Natural killer cell (primary cell): ENCODE measurements at regions not wholly inside any gene's neighbourhood (a gene's known extent, or its start where the extent isn't known, plus 50 kb on each side); places are given as distances from the start of the nearest gene placed in this dataset.

Source experiments
- ATAC-seq, 3 donors: fragments of 150-1000 bp in 2 of 3; fragments of 200-7000 bp in 1 of 3; cut with Tn5 transposase; 1 replicate in 1 of 3; 2 replicates in 2 of 3; pipeline ENCODE4 v1.10.0; 2021; ENCODE audit warnings: mild to moderate bottlenecking in 2 of 3, moderate library complexity in 2 of 3
- DNase-seq, 2 donors: peaks; one replicate each; pipeline versions ENCODE4 v3.0.0 to v3.0.0-alpha.2; 2013 to 2021; ENCODE audit warnings: mixed read lengths in 1 of 2
- H3K27ac ChIP-seq: one replicate; pipeline ENCODE4 v1.5.1; 2013; ENCODE audit warnings: mild to moderate bottlenecking, low read length
- H3K27me3 ChIP-seq: one replicate; pipeline ENCODE4 v1.6.1; 2013; ENCODE audit warnings: low read length; ENCODE audit not compliant: control insufficient read depth, insufficient read depth
- H3K36me3 ChIP-seq: one replicate; pipeline ENCODE4 v1.6.1; 2013; ENCODE audit warnings: low read length; ENCODE audit not compliant: control insufficient read depth, insufficient read depth
- H3K4me1 ChIP-seq: one replicate; pipeline ENCODE4 v1.6.1; 2013; ENCODE audit warnings: low read length; ENCODE audit not compliant: control insufficient read depth, insufficient read depth
- H3K4me3 ChIP-seq: one replicate; pipeline ENCODE4 v1.5.1; 2013; ENCODE audit warnings: low read length
- H3K9me3 ChIP-seq: one replicate; pipeline ENCODE4 v1.6.1; 2013; ENCODE audit warnings: low read length; ENCODE audit not compliant: control insufficient read depth, insufficient read depth
- H3K27ac Mint-ChIP-seq, 2 donors: one replicate each; pipeline ENCODE4 v1.8.0; 2022; ENCODE audit warnings: mild to moderate bottlenecking in 2 of 2, mixed read lengths in 2 of 2, moderate library complexity in 1 of 2
- H3K27me3 Mint-ChIP-seq, 2 donors: one replicate each; pipeline ENCODE4 v1.8.0; 2022; ENCODE audit warnings: low read depth in 2 of 2, mixed read lengths in 2 of 2
- H3K36me3 Mint-ChIP-seq: one replicate; pipeline ENCODE4 v1.8.0; 2022; ENCODE audit warnings: mixed read lengths
- H3K4me1 Mint-ChIP-seq, 2 donors: one replicate each; pipeline ENCODE4 v1.8.0; 2022; ENCODE audit warnings: mixed read lengths in 2 of 2
- H3K4me3 Mint-ChIP-seq: one replicate; pipeline ENCODE4 v1.8.0; 2022; ENCODE audit warnings: mild to moderate bottlenecking, moderate library complexity, mixed read lengths
- H3K9me3 Mint-ChIP-seq, 2 donors: one replicate each; pipeline ENCODE4 v1.8.0; 2022; ENCODE audit warnings: mixed read lengths in 2 of 2
- WGBS: methylation state at CpG from one replicate; pipeline ENCODE4 v1.1.7; 2013; ENCODE audit warnings: missing lambda C conversion rate; ENCODE audit not compliant: insufficient coverage; 5-methylcytosine and 5-hydroxymethylcytosine counted together
- intact Hi-C: fragments of 100-400 bp; cut with micrococcal nuclease; formaldehyde crosslinking; loops from one replicate; pipeline ENCODE4 v1.14.2; 2022
- TF ChIP-seq, protein P1 (sequence below): fragments of 200-600 bp; IDR thresholded peaks from one replicate; pipeline ENCODE4 v1.8.0; 2022; ENCODE audit warnings: antibody characterized with exemption

DNA sequence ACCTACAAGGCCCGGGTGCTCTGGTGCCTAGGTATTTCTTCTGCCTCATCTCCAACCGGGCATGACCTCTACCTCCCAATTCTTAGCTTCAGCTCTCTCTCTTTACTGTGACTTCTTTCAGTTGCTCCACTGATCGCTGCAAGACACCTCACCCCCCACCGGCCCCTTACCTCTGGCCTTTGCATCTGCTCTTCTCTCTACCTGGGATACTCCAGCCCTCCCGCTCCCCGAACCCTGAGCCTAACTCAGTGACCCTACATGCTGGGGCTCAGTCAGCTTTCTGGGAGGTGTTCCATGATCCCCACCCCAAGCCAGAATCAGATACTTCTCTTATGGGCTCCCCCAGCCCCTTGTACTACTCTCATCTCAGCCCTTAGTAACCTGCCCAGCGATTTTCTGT lies 99.6 kb downstream of the EFNB1 start:
- Histone ChIP-seq H3K4me3 (no peak overlapping the region), H3K27ac (no peak overlapping the region), H3K36me3 (no peaks in the 10 kb centered on the region), H3K27me3 (no peaks in the 10 kb centered on the region), H3K9me3 (no peaks in the 10 kb centered on the region), H3K4me1 (peaks cover 5% of the 10 kb centered on the region)
- Mint-ChIP-seq H3K9me3 (no peaks in the 10 kb centered on the region), H3K36me3 (no peaks in the 10 kb centered on the region), H3K4me3 (no peak overlapping the region), H3K27me3 (no peaks in the 10 kb centered on the region), H3K4me1 (no peaks in the 10 kb centered on the region), H3K27ac (no peak overlapping the region)
- DNase-seq (no peak), ATAC-seq (no peak)
- intact Hi-C loops, result no loop called here
- 91% methylated on average over 7 of the region's 7 CpGs for WGBS
- TF ChIP-seq, protein P1, sequence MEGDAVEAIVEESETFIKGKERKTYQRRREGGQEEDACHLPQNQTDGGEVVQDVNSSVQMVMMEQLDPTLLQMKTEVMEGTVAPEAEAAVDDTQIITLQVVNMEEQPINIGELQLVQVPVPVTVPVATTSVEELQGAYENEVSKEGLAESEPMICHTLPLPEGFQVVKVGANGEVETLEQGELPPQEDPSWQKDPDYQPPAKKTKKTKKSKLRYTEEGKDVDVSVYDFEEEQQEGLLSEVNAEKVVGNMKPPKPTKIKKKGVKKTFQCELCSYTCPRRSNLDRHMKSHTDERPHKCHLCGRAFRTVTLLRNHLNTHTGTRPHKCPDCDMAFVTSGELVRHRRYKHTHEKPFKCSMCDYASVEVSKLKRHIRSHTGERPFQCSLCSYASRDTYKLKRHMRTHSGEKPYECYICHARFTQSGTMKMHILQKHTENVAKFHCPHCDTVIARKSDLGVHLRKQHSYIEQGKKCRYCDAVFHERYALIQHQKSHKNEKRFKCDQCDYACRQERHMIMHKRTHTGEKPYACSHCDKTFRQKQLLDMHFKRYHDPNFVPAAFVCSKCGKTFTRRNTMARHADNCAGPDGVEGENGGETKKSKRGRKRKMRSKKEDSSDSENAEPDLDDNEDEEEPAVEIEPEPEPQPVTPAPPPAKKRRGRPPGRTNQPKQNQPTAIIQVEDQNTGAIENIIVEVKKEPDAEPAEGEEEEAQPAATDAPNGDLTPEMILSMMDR, result no peak

- no peak overlapping the region for H3K4me3 ChIP-seq
- H3K4me1 ChIP-seq, result peaks cover 5% of the 10 kb centered on the region
- no peaks in the 10 kb centered on the region for H3K36me3 ChIP-seq
- no peaks in the 10 kb centered on the region for H3K9me3 ChIP-seq
- H3K27me3 ChIP-seq, result no peaks in the 10 kb centered on the region
- intact Hi-C loops, result no loop called here
- no peak overlapping the region for H3K27ac ChIP-seq
- DNase-seq, result no peak
- TF ChIP-seq, protein P1, result no peak
- Mint-ChIP-seq H3K36me3 (no peaks in the 10 kb centered on the region), H3K9me3 (no peaks in the 10 kb centered on the region), H3K27ac (no peak overlapping the region), H3K4me1 (no peaks in the 10 kb centered on the region), H3K27me3 (no peaks in the 10 kb centered on the region), H3K4me3 (no peak overlapping the region)
- ATAC-seq, result no peak
- WGBS, result 93% methylated on average over 4 of the region's 5 CpGs
Observed at GRCh38 chrX:68927178-68927577, 98.4 kb downstream of the EFNB1 start.

DNA sequence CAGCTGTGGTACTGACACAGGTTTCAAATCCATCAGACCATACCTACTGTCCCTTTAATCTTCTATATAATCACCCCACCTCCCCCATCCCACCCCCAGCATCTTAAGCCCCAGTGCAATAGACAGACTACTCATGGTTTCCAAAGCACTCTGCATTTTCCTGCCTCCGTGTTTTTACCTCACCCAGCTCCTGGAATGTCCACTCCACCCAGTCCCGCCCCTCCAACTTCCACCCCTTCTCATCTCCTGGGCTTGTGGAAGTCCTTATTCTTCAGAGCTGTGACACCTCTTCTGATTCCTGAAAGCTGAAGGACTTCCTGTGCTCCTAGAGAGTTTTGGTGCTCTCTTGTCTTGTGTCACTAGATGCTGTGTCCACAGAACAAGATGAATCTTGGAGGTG lies 94.3 kb downstream of the EFNB1 start:
- H3K36me3 ChIP-seq, result no peaks in the 10 kb centered on the region
- H3K27ac Mint-ChIP-seq, result no peak overlapping the region
- no peaks in the 10 kb centered on the region for H3K9me3 Mint-ChIP-seq
- H3K4me1 Mint-ChIP-seq, result peaks cover 0 to 5% of the 10 kb centered on the region in 2 donors
- H3K4me1 ChIP-seq, result peaks cover 4% of the 10 kb centered on the region
- H3K4me3 ChIP-seq, result no peak overlapping the region
- H3K27ac ChIP-seq, result no peak overlapping the region
- H3K4me3 Mint-ChIP-seq, result no peak overlapping the region
- H3K27me3 ChIP-seq, result no peaks in the 10 kb centered on the region
- intact Hi-C loops, result no loop called here
- H3K27me3 Mint-ChIP-seq, result no peaks in the 10 kb centered on the region
- DNase-seq (no peak), ATAC-seq (no peak)
- no peaks in the 10 kb centered on the region for H3K9me3 ChIP-seq
- TF ChIP-seq, protein P1, result no peak
- H3K36me3 Mint-ChIP-seq, result no peaks in the 10 kb centered on the region
- WGBS, result 85% methylated on average over 2 of the region's 2 CpGs

GRCh38 chrX:68922013-68922412 lies 93.2 kb downstream of the EFNB1 start:
- no peak overlapping the region for H3K27ac Mint-ChIP-seq
- H3K36me3 ChIP-seq, result no peaks in the 10 kb centered on the region
- no peak overlapping the region for H3K27ac ChIP-seq
- no peaks in the 10 kb centered on the region for H3K9me3 Mint-ChIP-seq
- peaks cover 4% of the 10 kb centered on the region for H3K4me1 ChIP-seq
- ATAC-seq, result no peak
- no peak for DNase-seq
- no peaks in the 10 kb centered on the region for H3K36me3 Mint-ChIP-seq
- no peaks in the 10 kb centered on the region for H3K27me3 ChIP-seq
- H3K4me3 ChIP-seq, result no peak overlapping the region
- H3K4me3 Mint-ChIP-seq, result no peak overlapping the region
- intact Hi-C loops, result no loop called here
- 47% methylated on average over 4 of the region's 6 CpGs for WGBS
- H3K4me1 Mint-ChIP-seq, result peaks cover 0 to 5% of the 10 kb centered on the region in 2 donors
- H3K9me3 ChIP-seq, result no peaks in the 10 kb centered on the region
- TF ChIP-seq, protein P1, result no peak
- no peaks in the 10 kb centered on the region for H3K27me3 Mint-ChIP-seq
